ENCODE measurements at regions not wholly inside any gene's neighbourhood (a gene's known extent, or its start where the extent isn't known, plus 50 kb on each side); places are given as distances from the start of the nearest gene placed in this dataset.

DNA sequence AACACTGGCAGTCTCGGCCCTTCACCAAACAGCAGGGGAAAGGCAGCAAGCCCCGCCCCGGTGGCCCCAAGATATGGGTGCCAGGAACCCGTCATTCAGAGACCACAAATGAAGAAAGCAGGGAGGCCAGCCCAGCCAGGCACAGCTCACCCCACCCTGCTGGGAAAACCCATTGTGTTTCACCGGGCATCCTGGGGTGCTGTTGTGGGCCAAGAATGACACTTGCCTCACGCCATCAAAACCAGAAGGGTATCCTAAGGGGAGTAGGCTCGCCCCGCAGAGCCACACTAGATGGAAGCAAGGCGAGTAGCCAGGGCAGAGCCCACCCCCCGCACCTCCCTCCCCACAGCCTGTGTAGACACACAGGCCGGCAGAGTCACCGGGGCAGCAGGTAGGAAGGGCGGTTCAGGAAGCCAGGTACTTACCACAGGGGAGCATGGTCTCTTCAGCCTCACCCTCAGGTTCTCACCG is 72.5 kb upstream of the KCNMA1 start:
- DNase-seq: no peak

DNA sequence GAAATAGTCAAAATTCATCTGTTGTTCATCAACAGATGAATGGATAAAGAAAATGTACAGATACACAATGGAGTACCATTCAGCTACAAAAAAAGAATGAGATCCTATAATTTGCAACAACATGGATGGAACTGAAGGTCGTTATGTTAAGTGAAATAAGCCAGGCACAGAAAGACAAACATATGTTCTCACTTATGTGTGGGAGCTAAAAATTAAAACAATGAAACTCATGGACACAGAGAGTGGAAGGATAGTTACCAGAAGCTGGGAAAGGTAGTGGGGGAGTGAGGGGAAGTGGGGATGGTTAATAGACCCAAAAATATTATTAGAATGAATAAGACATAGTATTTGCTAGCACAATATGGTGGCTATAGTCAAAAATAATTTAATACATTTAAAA is 70.0 kb upstream of the KCNMA1 start:
- DNase-seq: no peak

GRCh38 chr10:77702166-77702565 is 64.6 kb upstream of the KCNMA1 start:
- peak; percentile 82 for DNase-seq

DNA sequence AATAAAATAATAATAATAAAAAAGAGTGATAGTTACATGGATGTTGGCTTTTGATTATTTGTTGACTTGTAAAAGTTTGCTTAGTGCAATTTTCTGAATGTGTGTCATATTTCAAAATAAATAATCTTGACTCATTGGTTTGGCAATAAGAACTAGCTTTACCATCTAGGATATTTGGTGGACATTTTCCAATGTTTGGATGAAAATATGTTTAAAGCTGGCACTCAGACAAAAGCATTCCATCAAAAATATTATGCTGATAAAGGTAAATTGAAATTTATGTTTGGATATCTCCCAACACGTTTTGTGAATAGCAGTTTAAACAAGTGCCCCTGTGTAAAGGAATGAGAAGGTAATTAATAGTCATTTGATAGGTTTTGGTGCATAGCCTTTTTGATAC is 62.5 kb upstream of the KCNMA1 start:
- no peak for DNase-seq

DNA sequence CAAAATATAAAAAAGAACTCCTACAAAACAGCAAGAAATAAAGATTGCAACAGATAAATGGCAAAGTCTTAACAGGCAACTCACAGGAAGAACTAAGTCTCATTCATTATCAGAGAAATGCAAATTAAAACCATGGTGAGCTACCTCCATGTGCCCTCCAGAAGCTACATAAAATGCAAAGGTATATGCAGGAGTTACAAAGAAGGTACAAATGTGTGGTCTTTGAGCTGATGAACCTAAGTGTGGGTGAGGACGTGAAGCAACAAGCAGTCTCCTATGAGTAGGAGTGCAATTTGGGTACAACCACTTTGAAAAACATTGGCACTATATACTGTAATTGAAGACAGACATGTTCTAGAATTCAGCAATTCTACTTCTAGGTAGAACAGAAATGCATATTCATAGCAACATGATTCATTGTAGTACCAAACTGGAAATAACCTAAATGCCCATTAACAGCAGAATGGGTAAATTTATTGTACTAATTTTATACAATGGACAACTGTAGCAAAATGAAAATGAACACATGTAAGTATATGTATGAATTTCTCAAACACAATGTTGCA is 61.6 kb upstream of the KCNMA1 start:
- no peak for DNase-seq

DNA sequence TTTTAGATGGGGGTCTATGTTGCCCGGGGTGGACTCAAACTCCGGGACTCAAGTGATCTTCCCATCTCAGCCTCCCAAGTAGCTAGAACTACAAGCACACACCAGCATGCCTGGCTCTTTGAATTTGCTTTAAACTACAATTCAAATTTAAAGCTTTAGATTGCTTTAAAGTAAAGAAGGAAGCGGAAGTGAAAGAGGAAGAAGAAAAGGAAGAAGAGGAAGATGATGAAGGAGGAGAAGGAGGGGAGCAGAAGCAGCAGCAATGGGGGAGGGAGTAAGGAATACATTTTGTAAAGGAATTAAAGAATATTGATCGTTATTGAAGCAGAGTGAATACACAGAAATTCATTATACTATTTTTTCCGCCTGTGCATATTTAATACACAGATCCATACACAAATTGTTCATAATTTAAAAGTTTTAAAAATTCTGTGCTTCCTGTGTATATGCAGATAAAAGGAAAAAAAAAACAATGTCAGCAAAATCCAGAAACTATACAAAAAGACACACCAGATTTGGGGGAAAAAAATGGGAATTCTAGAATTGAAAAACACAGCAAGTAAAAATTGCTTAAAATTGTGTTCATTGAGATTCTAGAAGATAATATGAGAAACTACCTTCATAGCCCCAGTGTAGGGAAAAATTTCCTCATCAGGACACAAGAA is 60.8 kb upstream of the KCNMA1 start:
- DNase-seq: no peak

- no peak for DNase-seq
Measured at GRCh38 chr10:77696584-77696983, 59.0 kb upstream of the KCNMA1 start.

- DNase-seq: no peak
Measured at GRCh38 chr10:77695186-77695585, 57.6 kb upstream of the KCNMA1 start.

DNA sequence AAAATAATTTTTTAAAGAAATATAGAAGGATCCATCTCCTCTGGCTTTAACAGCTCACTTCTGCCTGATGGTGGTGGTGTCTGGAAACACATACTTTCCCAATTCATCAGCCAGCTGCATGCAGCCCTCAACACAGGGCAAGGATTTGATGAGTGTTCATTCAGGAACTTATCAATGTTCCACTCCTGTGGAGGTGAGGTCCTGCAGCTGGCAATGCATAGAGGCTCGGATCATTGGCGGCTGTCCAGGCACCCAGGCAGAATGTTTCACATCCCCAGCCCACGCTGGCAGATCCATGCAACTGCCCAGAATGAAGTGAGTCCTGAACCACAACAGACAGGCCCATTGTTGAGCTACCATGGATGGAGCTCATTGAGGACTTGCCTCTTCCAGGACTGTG is 55.2 kb upstream of the KCNMA1 start:
- DNase-seq: peak; percentile 43

- DNase-seq: no peak
Measured at GRCh38 chr10:77689339-77689738, 51.7 kb upstream of the KCNMA1 start.

DNA sequence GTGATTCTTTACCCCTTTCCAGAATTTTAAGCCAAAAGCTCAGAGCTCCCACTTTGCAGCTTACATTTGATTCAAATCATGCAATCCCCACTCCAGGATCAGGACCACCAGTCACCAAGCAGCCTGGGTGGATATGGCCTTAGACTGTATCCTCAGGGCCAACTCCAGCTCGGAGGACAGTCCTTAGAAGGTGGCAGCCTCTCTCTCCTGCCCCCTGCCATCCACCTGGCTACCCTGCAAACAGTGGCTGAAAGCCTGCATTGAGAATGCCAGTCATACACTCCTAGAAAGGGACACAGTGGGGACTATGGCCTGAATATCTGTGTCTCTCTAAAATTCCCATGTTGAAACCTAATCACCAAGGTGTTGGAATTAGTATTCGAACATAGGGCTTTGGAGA is 50.0 kb upstream of the KCNMA1 start:
- DNase-seq: no peak

All from EL (cell line).